ENCODE measurements at regions not wholly inside any gene's neighbourhood (a gene's known extent, or its start where the extent isn't known, plus 50 kb on each side); places are given as distances from the start of the nearest gene placed in this dataset.
A peak's percentile ranks its signal among the peaks of the same experiment; 100 is the strongest.
"Not testable (repeated sequence)": the region's sequence is repeated elsewhere in the genome, so short reads cannot be mapped to it uniquely, and the experiment has no call there.

- Histone ChIP-seq H3K27ac (ENCODE audit: low read depth, low read length) (no peak overlapping the region), H3K27me3 (ENCODE audit: control insufficient read depth, insufficient read depth, low read length) (no peaks in the 10 kb centered on the region), H3K4me1 (ENCODE audit: control insufficient read depth, insufficient read depth, low read length) (no peaks in the 10 kb centered on the region), H3K36me3 (ENCODE audit: control insufficient read depth, insufficient read depth, low read length) (no peaks in the 10 kb centered on the region), H3K4me3 (ENCODE audit: low read depth, low read length) (no peak overlapping the region), H3K9me3 (ENCODE audit: control insufficient read depth, insufficient read depth, low read length) (no peaks in the 10 kb centered on the region)
- no CpG with 5 or more reads among the region's 2 CpGs for WGBS (ENCODE audit: insufficient coverage)
- peak in 1 of 6 donors; percentile 48 for DNase-seq (ENCODE audit: low read depth in 4 of 6, low spot score in 6 of 6)
Observed at GRCh38 chr6:151176911-151177770, 62.6 kb upstream of the AKAP12 start.

GRCh38 chr6:151178373-151178772, 61.4 kb upstream of the AKAP12 start:
- Histone ChIP-seq H3K36me3 (ENCODE audit: control insufficient read depth, insufficient read depth, low read length) (no peaks in the 10 kb centered on the region), H3K4me1 (ENCODE audit: control insufficient read depth, insufficient read depth, low read length) (no peaks in the 10 kb centered on the region), H3K27me3 (ENCODE audit: control insufficient read depth, insufficient read depth, low read length) (no peaks in the 10 kb centered on the region), H3K9me3 (ENCODE audit: control insufficient read depth, insufficient read depth, low read length) (no peaks in the 10 kb centered on the region), H3K4me3 (ENCODE audit: low read depth, low read length) (no peak overlapping the region), H3K27ac (ENCODE audit: low read depth, low read length) (no peak overlapping the region)
- DNase-seq (ENCODE audit: low read depth in 4 of 6, low spot score in 6 of 6) = no peak
- WGBS (ENCODE audit: insufficient coverage) = no CpG with 5 or more reads among the region's 3 CpGs

- peak in 1 of 6 donors; percentile 60 for DNase-seq (ENCODE audit: low read depth in 4 of 6, low spot score in 6 of 6)
- H3K9me3 ChIP-seq (ENCODE audit: control insufficient read depth, insufficient read depth, low read length) = no peaks in the 10 kb centered on the region
- no peak overlapping the region for H3K4me3 ChIP-seq (ENCODE audit: low read depth, low read length)
- H3K4me1 ChIP-seq (ENCODE audit: control insufficient read depth, insufficient read depth, low read length) = no peaks in the 10 kb centered on the region
- H3K36me3 ChIP-seq (ENCODE audit: control insufficient read depth, insufficient read depth, low read length) = no peaks in the 10 kb centered on the region
- no CpG with 5 or more reads among the region's 2 CpGs for WGBS (ENCODE audit: insufficient coverage)
- H3K27me3 ChIP-seq (ENCODE audit: control insufficient read depth, insufficient read depth, low read length) = no peaks in the 10 kb centered on the region
- no peak overlapping the region for H3K27ac ChIP-seq (ENCODE audit: low read depth, low read length)
Observed at GRCh38 chr6:151179321-151179720, 60.4 kb upstream of the AKAP12 start.

GRCh38 chr6:151180330-151181048, 59.3 kb upstream of the AKAP12 start:
- Histone ChIP-seq H3K36me3 (ENCODE audit: control insufficient read depth, insufficient read depth, low read length) (no peaks in the 10 kb centered on the region), H3K4me1 (ENCODE audit: control insufficient read depth, insufficient read depth, low read length) (no peaks in the 10 kb centered on the region), H3K9me3 (ENCODE audit: control insufficient read depth, insufficient read depth, low read length) (no peaks in the 10 kb centered on the region), H3K27me3 (ENCODE audit: control insufficient read depth, insufficient read depth, low read length) (no peaks in the 10 kb centered on the region), H3K27ac (ENCODE audit: low read depth, low read length) (no peak overlapping the region), H3K4me3 (ENCODE audit: low read depth, low read length) (no peak overlapping the region)
- WGBS (ENCODE audit: insufficient coverage) = 91% methylated on average over 4 of the region's 9 CpGs
- peak in 1 of 6 donors; percentile 43 for DNase-seq (ENCODE audit: low read depth in 4 of 6, low spot score in 6 of 6)

- no peaks in the 10 kb centered on the region for H3K36me3 ChIP-seq (ENCODE audit: control insufficient read depth, insufficient read depth, low read length)
- no peak overlapping the region for H3K27ac ChIP-seq (ENCODE audit: low read depth, low read length)
- DNase-seq (ENCODE audit: low read depth in 4 of 6, low spot score in 6 of 6) = no peak
- H3K27me3 ChIP-seq (ENCODE audit: control insufficient read depth, insufficient read depth, low read length) = no peaks in the 10 kb centered on the region
- no peaks in the 10 kb centered on the region for H3K4me1 ChIP-seq (ENCODE audit: control insufficient read depth, insufficient read depth, low read length)
- H3K9me3 ChIP-seq (ENCODE audit: control insufficient read depth, insufficient read depth, low read length) = no peaks in the 10 kb centered on the region
- no CpG with 5 or more reads among the region's 2 CpGs for WGBS (ENCODE audit: insufficient coverage)
- H3K4me3 ChIP-seq (ENCODE audit: low read depth, low read length) = no peak overlapping the region
Observed at GRCh38 chr6:151181706-151182363, 57.9 kb upstream of the AKAP12 start.

- WGBS (ENCODE audit: insufficient coverage) = no CpG with 5 or more reads among the region's 6 CpGs
- not testable (repeated sequence) for H3K27ac ChIP-seq (ENCODE audit: low read depth, low read length); H3K9me3 ChIP-seq (ENCODE audit: control insufficient read depth, insufficient read depth, low read length); DNase-seq (ENCODE audit: low read depth in 4 of 6, low spot score in 6 of 6); H3K27me3 ChIP-seq (ENCODE audit: control insufficient read depth, insufficient read depth, low read length); H3K36me3 ChIP-seq (ENCODE audit: control insufficient read depth, insufficient read depth, low read length); H3K4me3 ChIP-seq (ENCODE audit: low read depth, low read length); H3K4me1 ChIP-seq (ENCODE audit: control insufficient read depth, insufficient read depth, low read length)
Observed at GRCh38 chr6:151182958-151183357, 56.8 kb upstream of the AKAP12 start.

- WGBS (ENCODE audit: insufficient coverage) = 56% methylated on average over 1 of the region's 3 CpGs
- Histone ChIP-seq H3K4me3 (ENCODE audit: low read depth, low read length) (no peak overlapping the region), H3K27ac (ENCODE audit: low read depth, low read length) (no peak overlapping the region), H3K4me1 (ENCODE audit: control insufficient read depth, insufficient read depth, low read length) (no peaks in the 10 kb centered on the region), H3K36me3 (ENCODE audit: control insufficient read depth, insufficient read depth, low read length) (no peaks in the 10 kb centered on the region), H3K27me3 (ENCODE audit: control insufficient read depth, insufficient read depth, low read length) (no peaks in the 10 kb centered on the region), H3K9me3 (ENCODE audit: control insufficient read depth, insufficient read depth, low read length) (no peaks in the 10 kb centered on the region)
- peak in 1 of 6 donors; percentile 20 for DNase-seq (ENCODE audit: low read depth in 4 of 6, low spot score in 6 of 6)
Observed at GRCh38 chr6:151185148-151185547, 54.6 kb upstream of the AKAP12 start.

GRCh38 chr6:151186306-151186705, 53.5 kb upstream of the AKAP12 start:
- Histone ChIP-seq H3K27me3 (ENCODE audit: control insufficient read depth, insufficient read depth, low read length) (no peaks in the 10 kb centered on the region), H3K36me3 (ENCODE audit: control insufficient read depth, insufficient read depth, low read length) (no peaks in the 10 kb centered on the region), H3K27ac (ENCODE audit: low read depth, low read length) (no peak overlapping the region), H3K4me1 (ENCODE audit: control insufficient read depth, insufficient read depth, low read length) (no peaks in the 10 kb centered on the region), H3K4me3 (ENCODE audit: low read depth, low read length) (no peak overlapping the region), H3K9me3 (ENCODE audit: control insufficient read depth, insufficient read depth, low read length) (no peaks in the 10 kb centered on the region)
- no CpG with 5 or more reads among the region's 1 CpG for WGBS (ENCODE audit: insufficient coverage)
- DNase-seq (ENCODE audit: low read depth in 4 of 6, low spot score in 6 of 6) = peak in 1 of 6 donors; percentile 83

- H3K4me3 ChIP-seq (ENCODE audit: low read depth, low read length) = no peak overlapping the region
- no peak overlapping the region for H3K27ac ChIP-seq (ENCODE audit: low read depth, low read length)
- WGBS (ENCODE audit: insufficient coverage) = no CpG with 5 or more reads among the region's 2 CpGs
- H3K27me3 ChIP-seq (ENCODE audit: control insufficient read depth, insufficient read depth, low read length) = no peaks in the 10 kb centered on the region
- no peaks in the 10 kb centered on the region for H3K9me3 ChIP-seq (ENCODE audit: control insufficient read depth, insufficient read depth, low read length)
- H3K36me3 ChIP-seq (ENCODE audit: control insufficient read depth, insufficient read depth, low read length) = no peaks in the 10 kb centered on the region
- no peaks in the 10 kb centered on the region for H3K4me1 ChIP-seq (ENCODE audit: control insufficient read depth, insufficient read depth, low read length)
- DNase-seq (ENCODE audit: low read depth in 4 of 6, low spot score in 6 of 6) = no peak
Observed at GRCh38 chr6:151186804-151187330, 52.9 kb upstream of the AKAP12 start.
